Stromal cell of bone marrow (primary cell): ENCODE measurements at regions not wholly inside any gene's neighbourhood (a gene's known extent, or its start where the extent isn't known, plus 50 kb on each side); places are given as distances from the start of the nearest gene placed in this dataset.

Source experiments
- DNase-seq: peaks from one replicate; pipeline ENCODE4 v3.0.0-alpha.2; 2012; ENCODE audit warnings: low read depth

DNA sequence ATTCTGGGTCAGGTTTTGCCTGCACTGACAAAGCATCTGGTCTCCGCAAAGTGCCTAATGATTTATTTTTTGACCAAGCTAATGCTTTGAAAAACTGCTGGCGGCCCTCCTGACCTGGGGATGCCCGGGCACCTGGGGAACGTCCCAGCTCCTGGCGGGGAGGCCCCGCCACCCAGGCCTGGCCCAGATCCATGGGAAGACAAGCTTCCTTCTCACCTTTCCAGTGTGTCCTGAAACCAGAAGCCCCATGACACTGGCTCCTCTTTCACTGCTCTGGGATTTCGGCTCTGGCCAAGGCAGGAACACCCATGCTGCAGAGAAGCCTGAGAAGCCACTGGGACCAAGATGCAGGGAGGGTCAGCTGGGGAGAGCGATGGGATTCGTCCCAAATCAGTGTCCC lies 144.1 kb downstream of the SEC61B start:
- no peak for DNase-seq

- DNase-seq, result no peak
These were observed 144.5 kb downstream of the SEC61B start for GRCh38 chr9:99366621-99367020.

- peak; percentile 85 for DNase-seq
These were observed 146.6 kb downstream of the SEC61B start for GRCh38 chr9:99368341-99369326.

- DNase-seq, result no peak
These were observed 147.2 kb downstream of the SEC61B start for GRCh38 chr9:99369327-99369722.

DNA sequence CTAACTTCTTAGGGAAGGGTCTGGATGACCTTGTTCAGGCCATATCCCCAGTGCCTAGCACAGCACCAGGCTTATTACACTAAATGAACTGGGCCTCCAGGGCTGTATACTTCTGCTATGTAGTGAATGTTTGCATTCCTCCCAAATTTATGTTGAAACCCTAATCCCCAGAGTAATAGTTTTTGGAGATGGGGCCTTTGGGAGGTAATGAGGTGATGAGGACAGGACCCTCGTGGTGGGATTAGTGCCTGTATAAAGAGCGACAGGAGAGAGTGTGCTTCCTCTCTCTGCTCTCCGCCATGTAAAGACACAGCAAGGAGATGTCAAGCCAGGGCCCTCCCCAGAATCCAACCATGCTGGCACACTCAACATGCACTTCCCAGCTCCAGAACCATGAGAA lies 148.3 kb downstream of the SEC61B start:
- DNase-seq, result no peak

DNA sequence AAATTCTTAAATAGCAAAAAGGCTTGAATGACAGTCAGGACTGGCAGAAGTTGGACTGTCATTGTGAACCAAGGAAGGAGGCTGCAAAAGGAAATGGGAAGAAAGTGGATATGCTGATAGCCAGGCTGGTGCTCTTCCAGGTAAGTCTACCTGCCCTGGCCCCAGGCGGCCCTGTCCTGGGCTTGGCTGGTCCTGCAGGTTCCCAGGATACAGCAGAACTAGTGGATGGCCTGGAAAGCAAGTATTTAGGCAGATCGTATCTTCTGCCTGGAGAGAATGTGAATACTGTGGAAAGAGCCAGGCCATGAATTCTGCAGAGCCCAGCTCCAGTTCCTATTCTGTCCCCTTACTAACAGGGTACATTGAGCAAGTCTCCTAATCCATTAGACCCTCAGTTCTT lies 149.3 kb downstream of the SEC61B start:
- no peak for DNase-seq

DNA sequence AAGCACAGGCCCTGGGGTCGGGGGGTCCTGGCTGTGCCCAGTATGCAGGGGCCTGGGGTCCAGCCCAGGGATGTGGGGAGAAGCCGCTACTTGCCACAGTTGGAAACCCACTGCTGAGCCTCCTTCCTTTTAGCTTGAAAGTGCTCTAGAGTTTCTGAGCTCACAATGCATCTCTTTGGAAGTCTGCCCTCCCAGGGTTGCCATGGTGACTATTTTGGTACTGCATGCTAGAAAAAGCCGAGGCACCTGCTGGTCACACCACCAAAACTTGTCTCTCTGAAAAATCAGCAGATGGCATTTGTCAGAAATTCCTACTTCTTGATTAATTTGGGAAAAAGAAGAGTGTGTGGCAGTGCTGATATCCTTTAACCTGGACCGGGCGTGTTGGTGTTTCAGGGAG lies 151.8 kb downstream of the SEC61B start:
- no peak for DNase-seq

GRCh38 chr9:99374793-99375192 lies 152.7 kb downstream of the SEC61B start:
- no peak for DNase-seq

DNA sequence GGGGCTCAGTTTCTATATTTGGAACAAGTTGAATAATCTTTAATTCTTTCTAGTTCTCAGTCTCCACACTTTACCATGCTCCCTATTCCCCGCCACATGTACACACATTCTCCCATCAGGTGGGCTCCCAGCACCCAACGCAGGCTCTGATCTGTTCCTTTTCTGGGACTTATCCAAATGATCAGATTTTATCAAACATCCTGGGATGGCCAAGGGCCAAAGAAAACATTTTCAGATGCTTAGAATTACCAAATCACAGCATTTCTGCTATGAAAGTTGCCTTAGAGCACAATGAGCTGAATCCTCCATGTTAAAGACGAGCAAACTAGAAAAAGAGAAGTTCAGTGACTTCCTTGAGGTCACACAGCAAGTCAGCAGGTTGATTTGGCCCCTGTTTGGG lies 153.4 kb downstream of the SEC61B start:
- DNase-seq, result no peak

DNA sequence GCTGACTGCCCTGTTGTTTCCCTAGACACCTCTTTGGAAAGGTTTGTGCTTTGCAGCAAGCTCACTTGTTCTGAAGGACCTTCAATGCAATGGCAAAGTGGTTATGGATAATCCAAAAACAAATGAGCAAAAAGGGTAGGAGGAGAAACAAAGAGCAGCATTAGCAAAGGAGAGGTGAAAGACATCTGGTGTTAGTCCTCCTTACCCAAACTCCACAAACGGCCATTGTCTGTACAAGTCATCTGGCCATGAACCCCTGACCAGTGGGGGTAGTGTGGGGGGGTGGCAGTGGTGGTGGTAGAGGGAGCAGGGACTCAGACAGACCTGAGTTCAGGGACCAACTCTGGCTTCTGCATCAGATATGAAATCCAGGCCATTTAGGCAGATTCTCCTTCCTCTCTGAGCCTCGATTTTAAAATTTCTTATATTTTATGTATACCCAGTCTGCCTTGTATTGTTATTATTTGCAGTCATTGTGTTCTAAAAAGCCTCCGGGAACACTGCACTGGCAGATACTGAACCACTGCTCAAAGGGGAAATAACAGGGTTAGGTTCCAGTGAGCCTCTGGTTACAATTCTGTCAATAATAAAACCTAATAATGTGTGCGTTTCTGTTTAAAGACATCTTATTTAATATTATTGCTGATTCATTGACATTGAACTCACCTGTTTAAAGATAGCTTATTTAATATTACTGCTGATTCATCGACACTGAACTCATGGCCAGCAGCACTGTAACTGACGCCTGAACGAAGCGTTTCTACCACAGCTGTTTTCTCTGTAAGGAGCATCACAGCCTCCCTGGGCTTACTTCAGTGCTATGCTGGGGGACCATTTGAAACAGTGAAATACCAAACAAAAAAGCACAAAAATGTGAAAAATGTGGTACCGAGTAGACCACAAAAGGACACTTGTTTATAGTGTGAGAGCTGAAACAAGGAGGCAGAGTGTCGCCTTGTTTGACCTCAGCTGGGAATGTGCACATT lies 156.0 kb downstream of the SEC61B start:
- DNase-seq, result no peak

DNA sequence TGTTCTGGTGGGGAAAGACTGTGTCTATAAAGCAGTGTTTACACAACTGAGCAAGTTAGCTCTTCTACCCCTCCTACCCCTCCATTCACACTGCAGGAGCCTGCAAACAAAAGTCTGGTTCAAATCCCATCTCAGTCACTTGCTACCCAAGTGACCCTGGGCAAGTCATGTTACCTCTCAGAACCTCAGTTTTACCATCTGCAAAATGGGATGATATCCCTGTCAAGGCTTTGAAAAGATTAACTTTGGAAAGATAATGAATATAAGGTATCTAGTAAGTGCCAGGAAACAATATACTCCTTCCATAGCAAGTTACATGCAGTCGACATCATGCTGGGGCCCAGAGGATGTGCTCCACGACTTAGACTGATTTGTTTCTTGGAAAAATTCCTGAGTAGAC lies 161.5 kb downstream of the SEC61B start:
- DNase-seq, result no peak

DNA sequence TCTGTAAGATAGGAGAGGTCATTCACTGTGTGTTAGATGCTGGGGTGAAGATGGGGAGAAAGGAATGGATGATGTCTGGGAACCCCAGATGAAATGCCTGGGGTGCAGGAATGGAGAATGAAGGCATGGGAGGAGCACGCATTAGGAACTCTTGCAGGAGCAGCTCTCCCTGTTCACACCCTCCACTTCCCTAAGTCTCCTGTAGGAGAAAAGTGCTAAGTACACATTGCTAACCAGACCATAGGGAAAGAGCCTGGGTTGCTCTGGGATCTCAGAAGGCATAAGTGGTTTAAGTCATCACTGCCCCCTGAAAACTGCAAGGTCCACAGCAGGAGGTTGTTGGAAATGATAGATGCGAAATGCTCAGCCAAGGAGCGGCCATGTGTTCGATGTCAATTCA lies 163.1 kb downstream of the SEC61B start:
- no peak for DNase-seq

DNA sequence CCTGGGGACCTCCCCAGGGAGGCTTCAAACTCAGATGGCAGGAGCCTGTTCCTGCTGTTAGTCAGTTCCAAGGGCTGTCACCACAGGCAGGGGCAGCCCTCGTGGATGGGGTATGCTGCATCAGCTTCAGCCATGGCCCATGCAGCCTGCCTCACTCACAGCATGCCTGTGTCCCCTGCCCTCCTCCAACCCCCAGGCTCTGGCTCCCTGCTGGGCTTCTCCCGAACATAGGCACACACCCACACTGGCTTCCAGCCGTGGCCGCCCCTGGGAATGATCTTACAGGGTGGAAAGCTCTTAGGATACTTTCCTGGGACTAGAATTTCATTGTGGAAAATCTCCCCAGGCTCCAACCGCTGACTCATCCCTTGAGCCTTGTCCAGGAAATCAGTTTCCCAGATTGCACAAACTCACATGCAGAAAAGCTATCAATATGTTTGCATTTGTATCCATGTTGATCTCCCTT lies 163.8 kb downstream of the SEC61B start:
- peak; percentile 35 for DNase-seq

- DNase-seq, result no peak
These were observed 165.3 kb downstream of the SEC61B start for GRCh38 chr9:99387431-99387830.

DNA sequence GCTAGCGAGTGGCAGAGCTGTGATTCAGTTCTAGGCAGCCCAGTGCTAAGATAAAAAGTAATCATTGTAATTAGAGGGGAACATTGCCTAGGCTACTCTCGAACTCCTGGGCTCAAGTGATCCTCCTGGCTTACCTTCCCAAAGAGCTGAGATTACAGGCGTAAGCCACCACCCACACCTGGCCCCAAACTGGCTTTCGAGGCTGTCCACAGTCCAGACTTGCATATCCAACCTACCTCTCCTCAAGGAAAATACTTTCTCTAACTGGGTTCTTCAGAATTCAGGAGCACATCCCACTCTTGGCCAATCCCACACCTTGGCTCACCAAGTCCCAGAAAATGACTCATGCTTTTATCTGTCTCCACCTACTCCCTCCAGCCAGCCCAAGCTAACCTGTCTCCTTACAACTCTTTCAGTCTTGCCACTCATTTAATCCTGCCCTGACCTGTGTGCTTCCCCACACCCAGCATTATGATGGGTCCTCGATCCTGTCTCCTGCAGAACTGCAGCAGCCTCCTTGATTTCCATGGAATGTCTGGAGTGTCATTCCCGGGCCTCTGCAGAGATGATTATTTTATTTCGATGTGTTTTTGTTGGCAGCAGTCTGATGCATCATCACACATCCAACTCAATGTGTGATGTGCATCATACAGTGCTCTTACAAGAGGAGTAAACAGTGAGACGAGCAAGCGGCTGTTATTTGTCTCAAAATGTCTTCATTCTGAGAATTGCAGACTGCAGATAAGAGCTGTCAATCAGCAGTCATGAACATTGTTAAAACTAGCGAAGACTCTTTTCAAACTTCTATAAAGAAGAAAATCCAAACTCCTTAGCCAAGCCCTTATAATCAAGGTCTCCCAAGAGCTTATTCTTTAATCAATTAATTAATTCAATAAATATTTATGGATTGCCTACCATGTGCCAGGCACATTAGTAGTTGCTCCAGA lies 167.3 kb downstream of the SEC61B start:
- no peak for DNase-seq

DNA sequence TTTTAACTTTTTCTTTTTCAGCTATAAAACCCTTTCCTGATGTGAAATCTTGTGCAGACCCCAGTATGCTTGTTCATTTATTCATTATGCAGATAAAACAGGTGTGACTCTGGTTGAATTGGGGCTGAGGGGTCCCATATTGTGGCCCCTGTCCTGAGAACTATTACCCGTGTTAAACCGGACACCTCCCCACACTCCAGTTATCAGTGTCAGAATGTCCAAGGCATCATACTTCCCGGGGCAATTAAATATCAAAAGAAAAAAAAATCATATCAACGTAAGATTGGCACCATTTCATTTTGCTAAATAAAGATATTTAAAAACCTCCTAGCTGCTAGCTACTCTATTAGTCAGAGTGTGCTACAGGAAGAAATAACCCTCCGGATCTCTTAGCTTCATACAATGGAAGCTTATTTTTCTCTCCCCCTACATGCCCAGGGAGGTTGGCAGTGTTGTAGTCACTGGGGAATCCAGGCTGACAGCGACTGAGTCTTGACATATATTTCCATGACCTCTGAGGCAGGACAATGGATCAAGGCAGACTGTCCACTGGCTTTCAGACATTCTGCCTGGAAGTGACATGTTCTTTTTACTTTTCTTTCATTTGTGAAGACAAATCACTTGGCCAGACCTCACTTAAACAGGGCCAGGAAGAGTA lies 170.0 kb downstream of the SEC61B start:
- DNase-seq, result no peak

DNA sequence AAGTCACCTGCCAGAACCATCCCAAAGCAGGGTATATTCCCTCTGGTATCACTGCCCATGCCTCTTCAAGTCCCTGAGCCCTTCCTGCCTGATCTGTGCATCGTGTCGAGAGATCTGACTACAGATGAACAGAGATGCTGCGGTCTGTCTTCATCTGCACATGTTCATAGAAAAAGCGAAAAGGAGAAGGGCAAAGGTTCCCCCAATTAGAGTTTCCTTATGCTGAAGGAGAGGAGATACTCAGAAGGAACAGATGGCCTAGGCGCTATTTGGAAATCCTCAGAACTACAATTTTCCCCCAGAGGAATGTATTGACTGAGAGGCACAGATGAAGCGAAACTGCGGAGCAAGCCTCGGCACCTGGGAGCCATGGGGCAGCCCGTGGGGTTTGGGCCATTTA lies 170.9 kb downstream of the SEC61B start:
- no peak for DNase-seq

DNA sequence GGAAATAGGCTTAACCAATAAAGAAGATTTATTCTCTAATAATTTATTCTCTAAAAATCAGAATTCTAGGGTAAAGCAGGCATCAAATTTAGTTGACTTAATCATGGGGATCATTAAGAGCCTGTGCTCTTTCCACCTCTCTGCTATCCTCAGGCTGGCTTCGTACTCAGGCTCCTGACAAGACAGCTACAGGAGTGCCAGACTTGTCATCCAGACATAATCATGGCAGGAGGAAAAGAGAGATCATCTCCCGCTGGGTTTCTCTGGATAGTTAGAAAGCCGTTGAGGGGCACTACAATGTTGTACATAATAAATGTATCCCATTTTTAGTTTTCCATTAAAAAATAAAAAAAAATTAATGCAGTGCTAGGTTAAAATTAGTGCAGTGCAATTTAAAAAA lies 171.9 kb downstream of the SEC61B start:
- DNase-seq, result no peak

GRCh38 chr9:99398241-99398640 lies 176.2 kb downstream of the SEC61B start:
- DNase-seq, result no peak

DNA sequence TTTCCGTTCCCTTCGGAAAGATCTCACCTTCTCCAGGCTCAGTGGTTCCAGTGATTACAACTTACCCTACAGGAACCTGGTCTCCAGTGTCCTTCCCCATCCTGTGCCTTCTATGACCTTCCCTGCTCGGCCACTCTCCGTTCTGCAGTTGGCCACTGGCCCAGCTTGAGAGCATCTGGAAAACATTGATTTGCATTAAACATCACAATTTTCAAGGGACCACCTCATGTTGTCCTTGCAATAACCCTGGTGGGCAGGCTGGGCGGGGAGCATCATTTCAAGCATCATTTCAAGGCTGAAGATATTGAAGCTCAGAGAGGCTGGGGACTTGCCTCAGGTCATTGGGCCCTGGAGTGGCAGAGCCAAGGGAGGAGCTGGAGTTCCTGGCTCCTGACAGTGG lies 177.4 kb downstream of the SEC61B start:
- no peak for DNase-seq

- no peak for DNase-seq
These were observed 178.2 kb downstream of the SEC61B start for GRCh38 chr9:99400184-99400731.
